RWPE2 (cell line): ENCODE measurements at regions not wholly inside any gene's neighbourhood (a gene's known extent, or its start where the extent isn't known, plus 50 kb on each side); places are given as distances from the start of the nearest gene placed in this dataset.

Source experiments
- ATAC-seq: fragments of 200-7000 bp; cut with Tn5 transposase; 3 replicates; pipeline ENCODE4 v1.9.1; 2021; ENCODE audit warnings: low read depth
- DNase-seq: peaks from one replicate; pipeline ENCODE4 v3.0.0-alpha.2; 2020; ENCODE audit warnings: low spot score
- H3K27ac ChIP-seq: fragments of 450-650 bp; 2 replicates; pipeline ENCODE4 v1.5.1; 2017; ENCODE audit warnings: mild to moderate bottlenecking; ENCODE audit not compliant: poor library complexity, severe bottlenecking
- H3K27me3 ChIP-seq: fragments of 250-450 bp; sonication (Bioruptor Pico); 2 replicates; pipeline ENCODE4 v1.5.1; 2021; ENCODE audit warnings: mild to moderate bottlenecking, moderate library complexity; ENCODE audit not compliant: insufficient read depth, poor library complexity, severe bottlenecking
- H3K36me3 ChIP-seq: fragments of 250-450 bp; sonication (Bioruptor Pico); 2 replicates; pipeline ENCODE4 v1.5.1; 2020; ENCODE audit warnings: low read depth, mild to moderate bottlenecking, moderate library complexity
- H3K4me1 ChIP-seq: fragments of 250-450 bp; sonication (Bioruptor Pico); 2 replicates; pipeline ENCODE4 v1.5.1; 2021; ENCODE audit warnings: mild to moderate bottlenecking, moderate library complexity; ENCODE audit not compliant: insufficient read depth, poor library complexity, severe bottlenecking
- H3K4me3 ChIP-seq: fragments of 250-450 bp; sonication (Bioruptor Pico); 2 replicates; pipeline ENCODE4 v1.5.1; 2021; ENCODE audit warnings: mild to moderate bottlenecking, moderate library complexity; ENCODE audit not compliant: severe bottlenecking
- H3K9me3 ChIP-seq: fragments of 250-450 bp; sonication (Bioruptor Pico); 2 replicates; pipeline ENCODE4 v1.5.1; 2021; ENCODE audit warnings: mild to moderate bottlenecking, moderate library complexity; ENCODE audit not compliant: severe bottlenecking
- TF ChIP-seq, protein P1 (sequence below): fragments of 450-650 bp; IDR thresholded peaks from one replicate; pipeline ENCODE4 v1.5.1; 2017; ENCODE audit warnings: mild to moderate bottlenecking, moderate library complexity; ENCODE audit not compliant: poor library complexity, severe bottlenecking

GRCh38 chr3:28703843-28704242 is 355.2 kb upstream of the AZI2 start:
- no peaks in the 10 kb centered on the region for H3K36me3 ChIP-seq
- no peaks in the 10 kb centered on the region for H3K9me3 ChIP-seq
- no peaks in the 10 kb centered on the region for H3K4me1 ChIP-seq
- H3K27me3 ChIP-seq: no peaks in the 10 kb centered on the region
- TF ChIP-seq, protein P1, sequence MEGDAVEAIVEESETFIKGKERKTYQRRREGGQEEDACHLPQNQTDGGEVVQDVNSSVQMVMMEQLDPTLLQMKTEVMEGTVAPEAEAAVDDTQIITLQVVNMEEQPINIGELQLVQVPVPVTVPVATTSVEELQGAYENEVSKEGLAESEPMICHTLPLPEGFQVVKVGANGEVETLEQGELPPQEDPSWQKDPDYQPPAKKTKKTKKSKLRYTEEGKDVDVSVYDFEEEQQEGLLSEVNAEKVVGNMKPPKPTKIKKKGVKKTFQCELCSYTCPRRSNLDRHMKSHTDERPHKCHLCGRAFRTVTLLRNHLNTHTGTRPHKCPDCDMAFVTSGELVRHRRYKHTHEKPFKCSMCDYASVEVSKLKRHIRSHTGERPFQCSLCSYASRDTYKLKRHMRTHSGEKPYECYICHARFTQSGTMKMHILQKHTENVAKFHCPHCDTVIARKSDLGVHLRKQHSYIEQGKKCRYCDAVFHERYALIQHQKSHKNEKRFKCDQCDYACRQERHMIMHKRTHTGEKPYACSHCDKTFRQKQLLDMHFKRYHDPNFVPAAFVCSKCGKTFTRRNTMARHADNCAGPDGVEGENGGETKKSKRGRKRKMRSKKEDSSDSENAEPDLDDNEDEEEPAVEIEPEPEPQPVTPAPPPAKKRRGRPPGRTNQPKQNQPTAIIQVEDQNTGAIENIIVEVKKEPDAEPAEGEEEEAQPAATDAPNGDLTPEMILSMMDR: no peak
- H3K27ac ChIP-seq: no peak overlapping the region
- no peak for DNase-seq
- no peak for ATAC-seq
- H3K4me3 ChIP-seq: no peak overlapping the region

- Histone ChIP-seq H3K27ac (no peak overlapping the region), H3K36me3 (no peaks in the 10 kb centered on the region), H3K4me1 (no peaks in the 10 kb centered on the region), H3K4me3 (no peak overlapping the region), H3K9me3 (no peaks in the 10 kb centered on the region), H3K27me3 (no peaks in the 10 kb centered on the region)
- no peak for DNase-seq
- ATAC-seq: no peak
- TF ChIP-seq, protein P1: no peak
Measured at GRCh38 chr3:28711293-28711692, 362.7 kb upstream of the AZI2 start.

DNA sequence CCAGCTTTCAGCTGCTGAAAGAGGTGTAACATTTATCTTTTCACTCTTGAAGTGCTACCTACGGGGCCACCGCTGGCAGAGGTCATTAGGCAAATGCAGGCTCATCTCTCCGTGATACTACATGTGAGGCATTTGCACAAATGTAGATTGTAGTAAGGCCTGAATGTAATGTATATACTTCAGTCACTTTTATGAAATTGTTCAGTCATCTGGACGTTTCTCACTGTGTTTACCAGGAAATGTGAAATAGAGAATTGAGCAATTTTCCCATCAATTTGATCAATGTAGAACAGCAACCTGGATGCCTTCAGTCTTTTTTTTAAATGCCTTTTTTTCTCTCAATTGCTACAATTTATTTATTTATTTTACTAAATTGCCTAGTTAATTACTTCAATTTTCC is 368.3 kb upstream of the AZI2 start:
- TF ChIP-seq, protein P1: no peak
- no peaks in the 10 kb centered on the region for H3K27me3 ChIP-seq

DNA sequence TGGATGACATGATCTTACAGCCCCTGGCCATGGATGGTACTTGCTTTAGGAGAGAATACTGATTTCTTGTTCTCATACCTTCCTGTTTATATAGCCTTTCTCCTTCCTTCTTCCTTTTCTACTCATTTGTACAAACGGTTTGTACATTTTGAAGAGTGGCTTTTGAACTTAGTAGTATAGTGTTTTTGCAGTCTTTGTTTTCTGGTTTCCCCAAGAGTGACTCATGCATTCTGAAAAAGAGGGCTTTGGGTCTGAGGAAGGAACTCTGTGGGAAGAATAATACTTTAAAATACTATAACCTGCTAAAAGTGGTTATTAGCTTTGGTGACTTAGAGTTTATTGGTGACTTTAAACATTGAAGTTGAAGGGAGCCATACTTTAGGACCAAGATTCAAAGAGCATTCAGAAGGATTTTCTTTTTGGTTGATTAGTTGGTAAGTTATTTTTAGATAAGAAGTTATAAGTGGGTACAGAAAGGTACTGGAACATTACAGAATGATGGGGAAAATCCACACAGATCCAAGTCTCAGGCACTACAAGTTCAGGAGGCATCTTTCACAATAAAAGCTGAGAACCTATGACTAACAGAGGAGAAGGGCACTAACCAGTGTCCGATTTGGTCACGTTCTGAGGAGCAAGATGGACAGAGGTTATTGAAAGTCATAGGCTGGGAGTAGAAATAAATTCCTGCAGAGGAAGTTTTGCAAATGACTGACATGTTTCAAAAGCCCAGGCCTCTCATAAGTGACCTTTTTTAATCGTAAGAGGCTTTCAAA is 369.6 kb upstream of the AZI2 start:
- H3K9me3 ChIP-seq: no peaks in the 10 kb centered on the region
- ATAC-seq (no peak), DNase-seq (no peak)
- H3K4me1 ChIP-seq: no peaks in the 10 kb centered on the region
- no peak overlapping the region for H3K27ac ChIP-seq
- no peaks in the 10 kb centered on the region for H3K36me3 ChIP-seq
- no peaks in the 10 kb centered on the region for H3K27me3 ChIP-seq
- no peak overlapping the region for H3K4me3 ChIP-seq
- TF ChIP-seq, protein P1: no peak

More for the DNA sequence above, 368.3 kb upstream of the AZI2 start:
- Histone ChIP-seq H3K4me3 (no peak overlapping the region), H3K9me3 (no peaks in the 10 kb centered on the region), H3K36me3 (no peaks in the 10 kb centered on the region), H3K4me1 (no peaks in the 10 kb centered on the region), H3K27ac (no peak overlapping the region)
- no peak for ATAC-seq
- DNase-seq: no peak

DNA sequence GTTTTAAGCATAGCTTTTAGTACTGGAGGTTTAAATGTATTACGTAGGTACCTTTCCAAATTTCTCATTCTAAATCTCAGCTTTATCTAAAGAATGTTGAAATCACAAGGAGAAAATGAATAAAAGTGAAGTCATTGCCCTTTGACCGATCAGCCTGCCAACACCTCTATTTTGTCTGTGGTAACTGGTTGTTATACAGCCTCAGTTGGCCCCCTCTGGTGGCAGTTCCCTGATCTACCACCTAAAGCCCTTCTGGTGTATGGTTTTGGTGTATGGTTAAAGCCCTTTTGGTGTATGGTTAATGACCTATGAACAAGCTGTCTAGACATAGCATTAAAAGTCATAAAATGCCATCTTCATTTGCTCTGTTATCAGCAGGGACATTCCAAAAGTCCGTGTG is 378.2 kb upstream of the AZI2 start:
- TF ChIP-seq, protein P1: peak; percentile 65

More for the DNA sequence above, 378.2 kb upstream of the AZI2 start:
- H3K4me3 ChIP-seq: no peak overlapping the region
- H3K36me3 ChIP-seq: no peaks in the 10 kb centered on the region
- no peaks in the 10 kb centered on the region for H3K9me3 ChIP-seq
- DNase-seq: no peak
- ATAC-seq: peak; percentile 82
- no peaks in the 10 kb centered on the region for H3K4me1 ChIP-seq
- H3K27me3 ChIP-seq: no peaks in the 10 kb centered on the region
- H3K27ac ChIP-seq: no peak overlapping the region
